K562 (cell line): ENCODE measurements at regions not wholly inside any gene's neighbourhood (a gene's known extent, or its start where the extent isn't known, plus 50 kb on each side); places are given as distances from the start of the nearest gene placed in this dataset.

Experiments used
- ATAC-seq: fragments of 200-7000 bp; cut with Tn5 transposase; 3 replicates; pipeline ENCODE4 v1.9.1; 2020; ENCODE audit warnings: moderate library complexity
- BruUV-seq: library from RNA; stranded (reverse); fragments of 400-500 nt; replicated peaks from 2 replicates; lab custom pipeline; 2021; lab: Mats Ljungman, UMichigan
- CTCF ChIA-PET: fragments of 300-600 bp; formaldehyde crosslinking; extraction: SDS; loops from one replicate; lab custom pipeline; 2021; ENCODE audit warnings: low intra/inter-chr PET ratio; lab: Yijun Ruan, JAX
- POLR2A ChIA-PET: fragments of 300-600, 350-650 bp; sonication (Branson Sonifier 250); formaldehyde crosslinking; extraction: SDS; loops from one replicate; lab custom pipeline; 2021; ENCODE audit warnings: antibody characterized with exemption, inconsistent platforms; lab: Yijun Ruan, JAX
- DNase-seq, 4 experiments: peaks; one replicate each; pipeline versions ENCODE4 v3.0.0 to v3.0.0-alpha.2; 2011 to 2018; ENCODE audit warnings: low spot score in 3 of 4, mixed read lengths in 3 of 4; ENCODE audit errors: extremely low read depth in 1 of 4
- FAIRE-seq: peaks from 2 replicates; lab custom pipeline; 2011; peaks lifted over from hg19 to GRCh38; lab: Jason Lieb, UNC
- H2AFZ ChIP-seq: 2 replicates; pipeline ENCODE4 v1.6.0; 2011; ENCODE audit warnings: low read depth, low read length, control low read depth, inconsistent platforms
- H3K27ac ChIP-seq: fragments of 200-600 bp; 3 replicates; pipeline ENCODE4 v1.8.0; 2011; ENCODE audit warnings: low read depth, mild to moderate bottlenecking, control low read depth, inconsistent platforms, low read length, moderate library complexity, mixed read lengths; ENCODE audit errors: extremely low read depth
- H3K27me3 ChIP-seq, 2 experiments: fragments of 300-600 bp in 1 of 2; 2 replicates in 1 of 2; 3 replicates in 1 of 2; pipeline versions ENCODE4 v1.6.0 to v1.8.0; 2011; ENCODE audit warnings: inconsistent platforms in 2 of 2, low read length in 2 of 2, mild to moderate bottlenecking in 1 of 2, mixed read lengths in 1 of 2, moderate library complexity in 1 of 2; ENCODE audit not compliant: control insufficient read depth in 2 of 2, insufficient read depth in 2 of 2
- H3K36me3 ChIP-seq: fragments of 300-600 bp; 3 replicates; pipeline ENCODE4 v1.8.0; 2011; ENCODE audit warnings: mild to moderate bottlenecking, low read length, inconsistent platforms; ENCODE audit not compliant: control insufficient read depth, insufficient read depth
- H3K4me1 ChIP-seq, 2 experiments: fragments of 200-600 bp in 1 of 2; replicated peaks in 1 of 2; 2 replicates in 1 of 2; 3 replicates in 1 of 2; pipeline versions ENCODE4 v1.5.1 to v1.8.0; 2011; ENCODE audit warnings: inconsistent platforms in 2 of 2, low read length in 2 of 2, mild to moderate bottlenecking in 1 of 2, mixed read lengths in 1 of 2, moderate library complexity in 1 of 2; ENCODE audit not compliant: control insufficient read depth in 2 of 2, insufficient read depth in 2 of 2
- H3K4me2 ChIP-seq: 2 replicates; pipeline ENCODE4 v1.6.1; 2011; ENCODE audit warnings: low read length, control low read depth, inconsistent platforms, mixed read lengths; ENCODE audit not compliant: insufficient read depth
- H3K4me3 ChIP-seq: fragments of 200-600 bp; sonication (generic), shearing (Covaris generic); 2 replicates; pipeline ENCODE4 v1.5.1; 2016; ENCODE audit warnings: control low read depth, inconsistent platforms
- H3K79me2 ChIP-seq: fragments of 200-600 bp; 3 replicates; pipeline ENCODE4 v1.8.0; 2011; ENCODE audit warnings: low read length, inconsistent platforms; ENCODE audit not compliant: control insufficient read depth, insufficient read depth
- H3K9ac ChIP-seq, 2 experiments: 2 replicates each; pipeline versions ENCODE4 v1.6.0 to v1.6.1; 2011; ENCODE audit warnings: low read depth in 2 of 2, low read length in 2 of 2, control low read depth in 1 of 2, inconsistent platforms in 1 of 2, mild to moderate bottlenecking in 1 of 2, mixed read lengths in 1 of 2; ENCODE audit not compliant: insufficient read depth in 1 of 2
- H3K9me1 ChIP-seq: one replicate; pipeline ENCODE4 v1.6.0; 2011; ENCODE audit warnings: inconsistent platforms, mild to moderate bottlenecking, low read length, moderate library complexity; ENCODE audit not compliant: control insufficient read depth, insufficient read depth
- H3K9me3 ChIP-seq: replicated peaks from 2 replicates; pipeline ENCODE4 v1.5.1; 2011; ENCODE audit warnings: low read depth, low read length, inconsistent platforms; ENCODE audit not compliant: control insufficient read depth, insufficient read depth
- H4K20me1 ChIP-seq: replicated peaks from 2 replicates; pipeline ENCODE4 v1.6.1; 2011; ENCODE audit warnings: low read length, inconsistent platforms, mixed read lengths; ENCODE audit not compliant: control insufficient read depth, insufficient read depth
- DPF2 ChIP-seq: fragments of 450-650 bp; IDR thresholded peaks from 2 replicates; pipeline ENCODE4 v1.6.1; 2016
- GTF2E2 ChIP-seq: fragments of 200-800 bp; sonication (Bioruptor generic); IDR thresholded peaks from 2 replicates; pipeline ENCODE4 v1.6.1; 2016; ENCODE audit warnings: missing genetic modification characterization, missing compliant biosample characterization
- KDM2B ChIP-seq: fragments of 250-450 bp; sonication (Bioruptor Pico); IDR thresholded peaks from 2 replicates; pipeline ENCODE4 v1.8.0; 2021; ENCODE audit warnings: mild to moderate bottlenecking, moderate library complexity
- MED1 ChIP-seq: sonication (generic); formaldehyde crosslinking; IDR thresholded peaks from 2 replicates; pipeline ENCODE4 v1.8.1; 2023; ENCODE audit warnings: missing genetic modification reagents, borderline replicate concordance
- RAD21 ChIP-seq, 2 experiments: fragments of 250-450 bp in 1 of 2; fragments of 450-650 bp in 1 of 2; sonication (Bioruptor Pico) in 1 of 2; formaldehyde crosslinking in 1 of 2; IDR thresholded peaks in 1 of 2; conservative IDR thresholded peaks in 1 of 2; 2 replicates each; pipeline versions ENCODE4 v1.4.0 to v1.8.0; 2020 to 2022; ENCODE audit warnings: mild to moderate bottlenecking in 2 of 2, moderate library complexity in 1 of 2
- RBM34 ChIP-seq: fragments of 200-400 bp; formaldehyde crosslinking; IDR thresholded peaks from 2 replicates; pipeline ENCODE4 v1.6.1; 2018; ENCODE audit warnings: low read length, borderline replicate concordance; ENCODE audit not compliant: insufficient read depth
- SAP30 ChIP-seq: fragments of 200-600 bp; sonication (generic); IDR thresholded peaks from 2 replicates; pipeline ENCODE4 v1.6.1; 2012; ENCODE audit warnings: borderline replicate concordance, low read depth, mild to moderate bottlenecking, moderate library complexity, low read length, control low read depth, inconsistent platforms; ENCODE audit not compliant: insufficient read depth, poor library complexity, severe bottlenecking
- SMARCA4 ChIP-seq: fragments of 450-650 bp; IDR thresholded peaks from 2 replicates; pipeline ENCODE4 v1.6.1; 2016
- SMARCB1 ChIP-seq: IDR thresholded peaks from 2 replicates; pipeline ENCODE4 v1.6.1; 2011; ENCODE audit warnings: improper control_type of control experiment, low read depth; ENCODE audit not compliant: insufficient read length
- ZNF239 ChIP-seq: fragments of 250-450 bp; sonication (Bioruptor Pico); IDR thresholded peaks from 2 replicates; pipeline ENCODE4 v1.4.0; 2020; ENCODE audit warnings: mild to moderate bottlenecking
- ZNF41 ChIP-seq: fragments of 250-450 bp; sonication (Bioruptor Pico); conservative IDR thresholded peaks from 2 replicates; pipeline ENCODE4 v1.4.0; 2020; ENCODE audit warnings: mild to moderate bottlenecking
- WGBS: fragments of 100-300 bp; shearing (Covaris generic); methylation state at CpG from one replicate; pipeline ENCODE4 v1.1.6; 2016; ENCODE audit warnings: low coverage, mixed read lengths; ENCODE audit not compliant: insufficient coverage; ENCODE audit errors: missing lambda C conversion rate; 5-methylcytosine and 5-hydroxymethylcytosine counted together
- in situ Hi-C: fragments of 300-500 bp; cut with MboI; formaldehyde crosslinking; loops from 4 replicates; pipeline ENCODE4 v1.15.0; 2018; ENCODE audit warnings: inconsistent platforms, mixed read lengths
- intact Hi-C: fragments of 100-400 bp; cut with micrococcal nuclease; formaldehyde crosslinking; loops from 2 replicates; pipeline ENCODE4 v1.14.2; 2022
- TF ChIP-seq, protein P1 (sequence below): sonication (generic); formaldehyde crosslinking; IDR thresholded peaks from 2 replicates; pipeline ENCODE4 v1.9.0; 2022; ENCODE audit warnings: mild to moderate bottlenecking, missing genetic modification reagents
- TF ChIP-seq, protein P2 (sequence below), 2 experiments: fragments of 450-650 bp in 1 of 2; sonication (generic) in 1 of 2; formaldehyde crosslinking in 1 of 2; IDR thresholded peaks in 1 of 2; conservative IDR thresholded peaks in 1 of 2; 2 replicates each; pipeline versions ENCODE4 v1.6.1 to v1.8.1; 2016 to 2023; ENCODE audit warnings: mild to moderate bottlenecking in 2 of 2, moderate library complexity in 2 of 2, inconsistent platforms in 1 of 2, missing genetic modification reagents in 1 of 2
- TF ChIP-seq, protein P3 (sequence below), 3 experiments: IDR thresholded peaks in 2 of 3; conservative IDR thresholded peaks in 1 of 3; 2 replicates each; pipeline ENCODE4 v1.5.1; 2011 to 2012; ENCODE audit warnings: low read length in 3 of 3, mild to moderate bottlenecking in 3 of 3, control low read depth in 2 of 3, improper control_type of control experiment in 1 of 3, inconsistent platforms in 1 of 3, low read depth in 1 of 3, mixed read lengths in 1 of 3, moderate library complexity in 1 of 3; ENCODE audit not compliant: insufficient read depth in 2 of 3

DNA sequence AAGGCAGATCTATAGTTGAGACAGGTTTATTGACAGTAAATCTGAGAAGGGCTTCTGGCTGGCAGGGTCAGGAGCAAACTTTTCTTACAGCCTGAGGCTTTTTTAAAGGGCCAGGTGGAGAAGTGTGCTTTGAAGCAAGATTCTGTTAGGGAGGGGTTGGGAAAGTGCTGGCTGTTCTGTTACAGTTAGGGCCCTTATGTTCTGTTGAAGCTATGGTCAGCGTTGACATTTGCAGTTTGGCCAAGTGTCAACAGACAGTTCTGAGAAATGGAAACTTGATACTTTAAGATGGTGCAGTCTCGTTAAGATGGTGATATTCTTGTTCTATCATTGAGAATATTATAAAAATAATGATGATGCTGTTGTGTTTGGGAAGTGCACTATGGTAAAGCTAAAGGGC lies 154.2 kb downstream of the RDH14 start (continued):
- no peak for TF ChIP-seq MED1
- no peak for TF ChIP-seq DPF2
- TF ChIP-seq ZNF41 (CRISPR knock-in tag), result no peak
- TF ChIP-seq, protein P1, sequence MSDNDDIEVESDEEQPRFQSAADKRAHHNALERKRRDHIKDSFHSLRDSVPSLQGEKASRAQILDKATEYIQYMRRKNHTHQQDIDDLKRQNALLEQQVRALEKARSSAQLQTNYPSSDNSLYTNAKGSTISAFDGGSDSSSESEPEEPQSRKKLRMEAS (CRISPR knock-in tag), result no peak
- no peak for TF ChIP-seq ZNF239 (CRISPR knock-in tag)
- TF ChIP-seq, protein P2, sequence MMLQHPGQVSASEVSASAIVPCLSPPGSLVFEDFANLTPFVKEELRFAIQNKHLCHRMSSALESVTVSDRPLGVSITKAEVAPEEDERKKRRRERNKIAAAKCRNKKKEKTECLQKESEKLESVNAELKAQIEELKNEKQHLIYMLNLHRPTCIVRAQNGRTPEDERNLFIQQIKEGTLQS (IDR thresholded peaks at IDR 0.05), result no peak
- TF ChIP-seq, protein P2 (CRISPR knock-in tag; conservative IDR thresholded peaks at IDR 0.05), result no peak
- TF ChIP-seq RBM34, result no peak
- no peak for TF ChIP-seq SAP30
- no peak for TF ChIP-seq GTF2E2
- TF ChIP-seq KDM2B (CRISPR knock-in tag), result no peak
- TF ChIP-seq SMARCA4, result no peak

DNA sequence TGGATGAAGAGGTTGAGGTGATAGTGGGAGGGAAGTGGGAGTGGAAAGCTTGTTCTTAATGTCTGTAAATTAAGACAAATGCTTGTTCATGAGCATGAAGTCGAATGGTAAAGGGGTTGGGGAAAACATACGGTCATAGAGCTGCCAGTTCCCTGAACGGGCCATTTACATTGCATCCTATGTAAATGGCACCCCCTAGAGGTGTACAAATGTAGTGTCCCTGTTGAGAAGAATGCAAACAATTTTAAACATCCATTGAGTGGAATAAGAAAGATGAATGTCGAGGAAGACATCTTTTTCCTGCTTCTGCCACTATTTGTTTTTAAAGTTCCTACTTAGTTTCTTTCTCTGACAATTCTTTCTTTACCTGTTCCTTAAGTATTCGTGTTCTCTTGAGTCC lies 155.7 kb downstream of the RDH14 start:
- Histone ChIP-seq H3K9me1 (no peaks in the 10 kb centered on the region), H3K4me3 (no peak overlapping the region), H3K9me3 (no peaks in the 10 kb centered on the region), H3K27me3 (no peaks in the 10 kb centered on the region), H3K36me3 (no peaks in the 10 kb centered on the region), H2AFZ (no peak overlapping the region), H4K20me1 (no peaks in the 10 kb centered on the region), H3K9ac (no peak overlapping the region), H3K4me2 (no peak overlapping the region), H3K27ac (no peak overlapping the region), H3K79me2 (no peaks in the 10 kb centered on the region), H3K4me1 (no peaks in the 10 kb centered on the region)
- TF ChIP-seq, protein P3, sequence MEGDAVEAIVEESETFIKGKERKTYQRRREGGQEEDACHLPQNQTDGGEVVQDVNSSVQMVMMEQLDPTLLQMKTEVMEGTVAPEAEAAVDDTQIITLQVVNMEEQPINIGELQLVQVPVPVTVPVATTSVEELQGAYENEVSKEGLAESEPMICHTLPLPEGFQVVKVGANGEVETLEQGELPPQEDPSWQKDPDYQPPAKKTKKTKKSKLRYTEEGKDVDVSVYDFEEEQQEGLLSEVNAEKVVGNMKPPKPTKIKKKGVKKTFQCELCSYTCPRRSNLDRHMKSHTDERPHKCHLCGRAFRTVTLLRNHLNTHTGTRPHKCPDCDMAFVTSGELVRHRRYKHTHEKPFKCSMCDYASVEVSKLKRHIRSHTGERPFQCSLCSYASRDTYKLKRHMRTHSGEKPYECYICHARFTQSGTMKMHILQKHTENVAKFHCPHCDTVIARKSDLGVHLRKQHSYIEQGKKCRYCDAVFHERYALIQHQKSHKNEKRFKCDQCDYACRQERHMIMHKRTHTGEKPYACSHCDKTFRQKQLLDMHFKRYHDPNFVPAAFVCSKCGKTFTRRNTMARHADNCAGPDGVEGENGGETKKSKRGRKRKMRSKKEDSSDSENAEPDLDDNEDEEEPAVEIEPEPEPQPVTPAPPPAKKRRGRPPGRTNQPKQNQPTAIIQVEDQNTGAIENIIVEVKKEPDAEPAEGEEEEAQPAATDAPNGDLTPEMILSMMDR (IDR thresholded peaks at IDR 0.05 in 2 of 3, conservative IDR thresholded peaks at IDR 0.05 in 1 of 3; ENCODE audit: insufficient read depth in 2 of 3, low read depth in 1 of 3, low read length in 3 of 3), result peak; percentile 29 to 53 (median 50); a peak in 4 of 6 replicates
- no peak for TF ChIP-seq SMARCB1
- peak in 1 of 2 experiments; percentile 46; a peak in 2 of 4 replicates for TF ChIP-seq RAD21 (CRISPR knock-in tag; conservative IDR thresholded peaks at IDR 0.05 in 1 of 2, IDR thresholded peaks at IDR 0.05 in 1 of 2)
- FAIRE-seq, result no peak
- CTCF ChIA-PET, result interaction anchor here (1.3 kb wide), 1 partner anchor 18 kb away, joined by 3 read pairs; no protein-coding TSS in a partner anchor
- in situ Hi-C loops, result no loop called here
- BruUV-seq, result no TSS peak
- DNase-seq, result peak; percentile 21 to 35 (median 26)
- intact Hi-C loops, result loop anchor here (2.0 kb wide), 1 partner anchor 18 kb away; no protein-coding TSS in a partner anchor
- POLR2A ChIA-PET, result interaction anchor here (0.7 kb wide), 1 partner anchor 9 kb away, joined by 3 read pairs; no protein-coding TSS in a partner anchor
- WGBS, result 0% methylated on average over 5 of the region's 5 CpGs
- ATAC-seq, result peak; percentile 78
